ENCODE measurements at regions not wholly inside any gene's neighbourhood (a gene's known extent, or its start where the extent isn't known, plus 50 kb on each side); places are given as distances from the start of the nearest gene placed in this dataset.

DNA sequence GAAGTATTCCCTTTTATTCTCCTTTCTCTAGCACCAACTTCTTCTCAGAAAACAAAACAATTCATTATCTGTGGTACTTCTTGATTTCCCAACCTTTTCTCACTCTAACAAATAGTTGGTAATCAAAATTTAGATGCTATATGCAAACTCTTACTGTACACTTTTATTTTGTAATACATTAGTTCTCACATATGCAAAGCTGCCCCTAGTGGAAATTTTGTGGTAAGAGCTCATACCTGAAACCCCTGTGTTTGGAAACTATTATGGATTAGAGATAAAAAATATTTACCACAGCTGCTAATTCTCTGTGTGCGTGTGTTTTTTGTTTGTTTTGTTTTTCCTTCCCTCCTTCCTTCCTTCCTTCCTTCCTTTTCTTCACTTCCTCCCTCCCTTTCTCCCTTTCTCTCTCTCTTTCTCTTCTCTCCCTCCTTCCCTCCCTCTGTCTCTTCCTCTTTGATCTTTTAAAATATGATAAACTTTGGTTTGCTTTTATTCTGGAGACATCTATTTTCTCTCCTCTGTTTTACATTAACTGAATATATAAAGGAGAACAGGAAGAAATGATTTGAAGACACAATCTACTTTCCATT lies 537.4 kb downstream of the SLITRK6 start:
- no peak overlapping the region for H3K4me3 ChIP-seq
- 18 to 45% (median 25%) methylated on average over 1 of the region's 1 CpG for WGBS, 4 donors
- DNase-seq: peak in 1 of 7 donors; percentile 7
- no peaks in the 10 kb centered on the region for H3K27me3 ChIP-seq
- no peak overlapping the region for H3K27ac ChIP-seq
- H3K4me1 ChIP-seq (replicated peaks in 1 of 2): no peaks in the 10 kb centered on the region
- H3K36me3 ChIP-seq (replicated peaks in 1 of 2): no peaks in the 10 kb centered on the region
- no peaks in the 10 kb centered on the region for H3K9me3 ChIP-seq (replicated peaks in 1 of 3)
- TF ChIP-seq POLR2A (IDR thresholded peaks at IDR 0.05): no peak
- TF ChIP-seq, protein P1, sequence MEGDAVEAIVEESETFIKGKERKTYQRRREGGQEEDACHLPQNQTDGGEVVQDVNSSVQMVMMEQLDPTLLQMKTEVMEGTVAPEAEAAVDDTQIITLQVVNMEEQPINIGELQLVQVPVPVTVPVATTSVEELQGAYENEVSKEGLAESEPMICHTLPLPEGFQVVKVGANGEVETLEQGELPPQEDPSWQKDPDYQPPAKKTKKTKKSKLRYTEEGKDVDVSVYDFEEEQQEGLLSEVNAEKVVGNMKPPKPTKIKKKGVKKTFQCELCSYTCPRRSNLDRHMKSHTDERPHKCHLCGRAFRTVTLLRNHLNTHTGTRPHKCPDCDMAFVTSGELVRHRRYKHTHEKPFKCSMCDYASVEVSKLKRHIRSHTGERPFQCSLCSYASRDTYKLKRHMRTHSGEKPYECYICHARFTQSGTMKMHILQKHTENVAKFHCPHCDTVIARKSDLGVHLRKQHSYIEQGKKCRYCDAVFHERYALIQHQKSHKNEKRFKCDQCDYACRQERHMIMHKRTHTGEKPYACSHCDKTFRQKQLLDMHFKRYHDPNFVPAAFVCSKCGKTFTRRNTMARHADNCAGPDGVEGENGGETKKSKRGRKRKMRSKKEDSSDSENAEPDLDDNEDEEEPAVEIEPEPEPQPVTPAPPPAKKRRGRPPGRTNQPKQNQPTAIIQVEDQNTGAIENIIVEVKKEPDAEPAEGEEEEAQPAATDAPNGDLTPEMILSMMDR (IDR thresholded peaks at IDR 0.05): peak; percentile 12 to 48 (median 35)
- intact Hi-C loops (cut with DNase I): no loop called here

DNA sequence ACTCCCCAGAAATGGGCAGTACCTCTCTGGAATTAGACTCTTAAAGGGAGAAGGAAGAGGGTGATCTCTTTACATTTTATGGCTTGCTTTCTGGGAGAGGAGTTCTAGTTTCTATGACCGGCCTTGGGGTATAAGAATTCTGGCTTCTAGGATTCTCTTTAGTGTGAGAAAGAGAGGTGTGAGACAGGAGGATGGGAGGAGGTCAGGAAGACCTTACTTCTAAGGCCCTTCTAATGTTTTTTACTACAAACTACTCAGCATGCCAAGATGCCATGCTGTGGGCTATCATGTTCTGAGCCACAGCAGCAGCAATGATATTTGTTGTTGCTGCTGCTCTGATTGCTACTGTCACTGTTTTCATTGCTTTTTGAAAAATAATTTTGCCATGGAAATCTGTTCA lies 538.3 kb downstream of the SLITRK6 start:
- no peak for DNase-seq
- Histone ChIP-seq H3K36me3 (replicated peaks in 1 of 2) (no peaks in the 10 kb centered on the region), H3K9me3 (replicated peaks in 1 of 3) (no peaks in the 10 kb centered on the region), H3K27me3 (no peaks in the 10 kb centered on the region), H3K4me3 (no peak overlapping the region), H3K27ac (no peak overlapping the region), H3K4me1 (replicated peaks in 1 of 2) (no peaks in the 10 kb centered on the region)
- intact Hi-C loops (cut with DNase I): no loop called here
- TF ChIP-seq POLR2A (IDR thresholded peaks at IDR 0.05): no peak
- TF ChIP-seq, protein P1 (IDR thresholded peaks at IDR 0.05): no peak
- WGBS, 4 donors: 90 to 100% (median 98%) methylated on average over 1 of the region's 1 CpG

DNA sequence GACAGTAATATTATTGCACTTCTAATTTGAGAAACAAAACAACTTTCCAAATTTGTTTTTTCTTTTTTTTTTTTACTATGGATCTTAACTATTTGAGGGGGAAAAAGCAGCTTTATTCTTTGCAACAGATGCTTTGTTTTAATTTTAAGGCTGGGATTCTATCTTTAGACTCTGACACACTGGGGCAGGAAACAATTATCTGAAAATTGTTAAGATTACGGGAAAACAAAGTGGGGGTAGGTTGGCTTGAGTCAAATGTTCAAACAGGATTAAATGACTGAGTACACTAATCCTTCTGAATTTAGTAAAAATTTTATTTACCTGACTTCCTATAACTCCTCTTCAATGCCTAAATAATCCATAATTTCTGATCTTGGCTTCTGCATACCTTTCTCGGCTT lies 543.2 kb downstream of the SLITRK6 start:
- Histone ChIP-seq H3K27ac (no peak overlapping the region), H3K4me3 (no peak overlapping the region), H3K9me3 (replicated peaks in 1 of 3) (no peaks in the 10 kb centered on the region), H3K36me3 (replicated peaks in 1 of 2) (no peaks in the 10 kb centered on the region), H3K27me3 (no peaks in the 10 kb centered on the region), H3K4me1 (replicated peaks in 1 of 2) (no peaks in the 10 kb centered on the region)
- DNase-seq: no peak
- WGBS, 4 donors: 74 to 79% (median 77%) methylated on average over 2 of the region's 2 CpGs
- no peak for TF ChIP-seq POLR2A (IDR thresholded peaks at IDR 0.05)
- TF ChIP-seq, protein P1 (IDR thresholded peaks at IDR 0.05): no peak
- intact Hi-C loops (cut with DNase I): no loop called here

DNA sequence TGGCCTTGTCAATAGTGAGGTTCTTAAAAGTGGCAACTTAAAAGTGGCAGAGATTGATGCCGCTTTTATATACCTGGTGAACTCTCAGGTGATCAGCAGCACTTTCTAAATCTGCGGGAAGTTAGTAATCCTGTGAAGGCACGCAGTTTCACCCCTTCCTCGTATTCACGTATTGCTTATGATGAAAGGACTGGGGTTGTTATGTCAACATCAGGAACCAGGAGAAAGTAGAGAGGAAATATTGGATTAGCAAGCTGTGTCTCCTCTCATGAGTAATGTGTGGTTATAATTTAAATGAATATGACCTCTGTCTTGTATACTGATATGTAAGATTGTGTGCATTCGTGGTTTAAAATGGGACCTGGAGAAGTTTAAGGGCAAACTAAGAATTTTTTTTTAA lies 544.6 kb downstream of the SLITRK6 start:
- no peaks in the 10 kb centered on the region for H3K9me3 ChIP-seq (replicated peaks in 1 of 3)
- H3K36me3 ChIP-seq (replicated peaks in 1 of 2): no peaks in the 10 kb centered on the region
- WGBS, 4 donors: 82 to 88% (median 84%) methylated on average over 6 of the region's 6 CpGs
- no peak overlapping the region for H3K27ac ChIP-seq
- TF ChIP-seq, protein P1 (IDR thresholded peaks at IDR 0.05): no peak
- no peak for TF ChIP-seq POLR2A (IDR thresholded peaks at IDR 0.05)
- DNase-seq: no peak
- intact Hi-C loops (cut with DNase I): no loop called here
- H3K27me3 ChIP-seq: no peaks in the 10 kb centered on the region
- H3K4me1 ChIP-seq (replicated peaks in 1 of 2): no peaks in the 10 kb centered on the region
- no peak overlapping the region for H3K4me3 ChIP-seq

Data from adrenal gland (tissue), 9 donors.